HL-60 (cell line): ENCODE measurements at regions not wholly inside any gene's neighbourhood (a gene's known extent, or its start where the extent isn't known, plus 50 kb on each side); places are given as distances from the start of the nearest gene placed in this dataset.

Experiments used
- CTCF ChIP-seq: IDR thresholded peaks from one replicate; pipeline ENCODE4 v1.5.1; 2011; ENCODE audit warnings: low read length, control low read depth, inconsistent platforms; ENCODE audit not compliant: insufficient read depth
- GABPA ChIP-seq: IDR thresholded peaks from 2 replicates; pipeline ENCODE4 v1.6.1; 2012; ENCODE audit warnings: low read depth
- POLR2AphosphoS5 ChIP-seq: IDR thresholded peaks from 2 replicates; pipeline ENCODE4 v1.6.1; 2012; ENCODE audit warnings: low read depth
- REST ChIP-seq: IDR thresholded peaks from 2 replicates; pipeline ENCODE4 v1.6.1; 2012; ENCODE audit warnings: low read depth; ENCODE audit not compliant: insufficient replicate concordance

GRCh38 chr5:155759984-155760383 is 567.0 kb upstream of the SGCD start:
- no peak for TF ChIP-seq CTCF
- TF ChIP-seq POLR2AphosphoS5, result no peak
- no peak for TF ChIP-seq GABPA
- TF ChIP-seq REST, result no peak
